Activated T-cell treated with anti-CD3 and anti-CD28 coated beads, Interleukin-2, amount 50 U/mL, for 1 hour (primary cell): ENCODE measurements at regions not wholly inside any gene's neighbourhood (a gene's known extent, or its start where the extent isn't known, plus 50 kb on each side); places are given as distances from the start of the nearest gene placed in this dataset.

Experiments
- DNase-seq: peaks from one replicate; pipeline ENCODE4 v3.0.0-alpha.2; 2020

- no peak for DNase-seq
These were observed 1611.5 kb upstream of the TMEFF2 start for GRCh38 chr2:193806088-193806774.

- no peak for DNase-seq
These were observed 1602.1 kb upstream of the TMEFF2 start for GRCh38 chr2:193796847-193797246.

GRCh38 chr2:193793914-193794313 lies 1599.2 kb upstream of the TMEFF2 start:
- no peak for DNase-seq

- DNase-seq, result no peak
These were observed 1588.9 kb upstream of the TMEFF2 start for GRCh38 chr2:193783681-193784080.

GRCh38 chr2:193778293-193778692 lies 1583.6 kb upstream of the TMEFF2 start:
- DNase-seq, result no peak

GRCh38 chr2:193776988-193777387 lies 1582.3 kb upstream of the TMEFF2 start:
- DNase-seq, result no peak

- DNase-seq, result no peak
These were observed 1579.4 kb upstream of the TMEFF2 start for GRCh38 chr2:193774166-193774565.

- no peak for DNase-seq
These were observed 1556.6 kb upstream of the TMEFF2 start for GRCh38 chr2:193751299-193751698.

GRCh38 chr2:193749485-193749884 lies 1554.8 kb upstream of the TMEFF2 start:
- DNase-seq, result no peak

- no peak for DNase-seq
These were observed 1548.4 kb upstream of the TMEFF2 start for GRCh38 chr2:193743089-193743488.

- no peak for DNase-seq
These were observed 1544.2 kb upstream of the TMEFF2 start for GRCh38 chr2:193738892-193739291.

GRCh38 chr2:193712912-193713311 lies 1518.2 kb upstream of the TMEFF2 start:
- DNase-seq, result no peak

GRCh38 chr2:193703411-193703810 lies 1508.7 kb upstream of the TMEFF2 start:
- no peak for DNase-seq

GRCh38 chr2:193701484-193701883 lies 1506.8 kb upstream of the TMEFF2 start:
- DNase-seq, result no peak

GRCh38 chr2:193695367-193695766 lies 1500.6 kb upstream of the TMEFF2 start:
- DNase-seq, result no peak

- no peak for DNase-seq
These were observed 1499.0 kb upstream of the TMEFF2 start for GRCh38 chr2:193693758-193694157.

- no peak for DNase-seq
These were observed 1495.8 kb upstream of the TMEFF2 start for GRCh38 chr2:193690572-193690971.

- no peak for DNase-seq
These were observed 1492.5 kb upstream of the TMEFF2 start for GRCh38 chr2:193687195-193687594.

GRCh38 chr2:193679847-193680246 lies 1485.1 kb upstream of the TMEFF2 start:
- no peak for DNase-seq

GRCh38 chr2:193670478-193670877 lies 1475.7 kb upstream of the TMEFF2 start:
- no peak for DNase-seq

- no peak for DNase-seq
These were observed 1474.0 kb upstream of the TMEFF2 start for GRCh38 chr2:193668557-193669323.

- DNase-seq, result no peak
These were observed 1433.2 kb upstream of the TMEFF2 start for GRCh38 chr2:193627927-193628272.

- DNase-seq, result no peak
These were observed 1432.6 kb upstream of the TMEFF2 start for GRCh38 chr2:193627187-193627926.

GRCh38 chr2:193608451-193608850 lies 1413.7 kb upstream of the TMEFF2 start:
- no peak for DNase-seq
